HG03159 (cell line): ENCODE measurements at regions not wholly inside any gene's neighbourhood (a gene's known extent, or its start where the extent isn't known, plus 50 kb on each side); places are given as distances from the start of the nearest gene placed in this dataset.

ENCODE experiments used
- ATAC-seq: cut with Tn5 transposase; IDR thresholded peaks from one replicate; pipeline ENCODE4 v1.9.1; 2021; ENCODE audit warnings: mild to moderate bottlenecking, moderate library complexity; ENCODE audit not compliant: unreplicated experiment

GRCh38 chr9:117549444-117549843, 134.6 kb upstream of the ASTN2 start:
- ATAC-seq, result no peak

- no peak for ATAC-seq
These were observed 133.7 kb upstream of the ASTN2 start for GRCh38 chr9:117548556-117548955.

- no peak for ATAC-seq
These were observed 133.0 kb upstream of the ASTN2 start for GRCh38 chr9:117547904-117548303.

GRCh38 chr9:117546894-117547678, 132.2 kb upstream of the ASTN2 start:
- peak; percentile 65 for ATAC-seq

GRCh38 chr9:117545846-117546245, 131.0 kb upstream of the ASTN2 start:
- ATAC-seq, result no peak

- no peak for ATAC-seq
These were observed 128.2 kb upstream of the ASTN2 start for GRCh38 chr9:117543089-117543488.

- ATAC-seq, result no peak
These were observed 127.2 kb upstream of the ASTN2 start for GRCh38 chr9:117542021-117542420.

GRCh38 chr9:117541181-117541580, 126.3 kb upstream of the ASTN2 start:
- ATAC-seq, result no peak

GRCh38 chr9:117535973-117536372, 121.1 kb upstream of the ASTN2 start:
- no peak for ATAC-seq

GRCh38 chr9:117535434-117535833, 120.6 kb upstream of the ASTN2 start:
- no peak for ATAC-seq

GRCh38 chr9:117528225-117528624, 113.4 kb upstream of the ASTN2 start:
- ATAC-seq, result peak; percentile 54

GRCh38 chr9:117526674-117527073, 111.8 kb upstream of the ASTN2 start:
- no peak for ATAC-seq

- ATAC-seq, result no peak
These were observed 108.8 kb upstream of the ASTN2 start for GRCh38 chr9:117523531-117524153.

GRCh38 chr9:117521293-117521692, 106.4 kb upstream of the ASTN2 start:
- no peak for ATAC-seq

GRCh38 chr9:117516676-117517632, 102.1 kb upstream of the ASTN2 start:
- no peak for ATAC-seq

- no peak for ATAC-seq
These were observed 97.1 kb upstream of the ASTN2 start for GRCh38 chr9:117511852-117512481.

GRCh38 chr9:117496307-117496706, 81.5 kb upstream of the ASTN2 start:
- ATAC-seq, result no peak

- ATAC-seq, result no peak
These were observed 79.7 kb upstream of the ASTN2 start for GRCh38 chr9:117494401-117495090.

- ATAC-seq, result no peak
These were observed 77.6 kb upstream of the ASTN2 start for GRCh38 chr9:117492476-117492875.

- no peak for ATAC-seq
These were observed 76.6 kb upstream of the ASTN2 start for GRCh38 chr9:117491491-117491890.
